Colonic mucosa (tissue), 4 donors: ENCODE measurements at regions not wholly inside any gene's neighbourhood (a gene's known extent, or its start where the extent isn't known, plus 50 kb on each side); places are given as distances from the start of the nearest gene placed in this dataset.

Experiments
- DNase-seq: peaks from one replicate; pipeline ENCODE4 v3.0.0-alpha.2; 2020
- H3K27ac ChIP-seq: fragments of 200-600 bp; one replicate; pipeline ENCODE4 v1.8.0; 2021
- H3K27me3 ChIP-seq: fragments of 200-600 bp; one replicate; pipeline ENCODE4 v1.8.0; 2021
- H3K36me3 ChIP-seq: fragments of 200-600 bp; one replicate; pipeline ENCODE4 v1.8.0; 2021
- H3K4me1 ChIP-seq: fragments of 200-600 bp; one replicate; pipeline ENCODE4 v1.8.0; 2021; ENCODE audit warnings: mild to moderate bottlenecking
- H3K4me3 ChIP-seq: fragments of 200-600 bp; one replicate; pipeline ENCODE4 v1.8.0; 2021
- H3K9ac ChIP-seq, 2 donors: one replicate each; pipeline ENCODE4 v1.7.0; 2013; ENCODE audit warnings: control low read depth in 2 of 2, low read depth in 2 of 2, low read length in 2 of 2
- H3K9me3 ChIP-seq: fragments of 200-600 bp; one replicate; pipeline ENCODE4 v1.8.0; 2021
- intact Hi-C: fragments of 100-400 bp; cut with DNase I; formaldehyde crosslinking; loops from one replicate; pipeline ENCODE4 v1.14.1; 2022
- TF ChIP-seq, protein P1 (sequence below): fragments of 200-600 bp; IDR thresholded peaks from one replicate; pipeline ENCODE4 v1.8.0; 2022; ENCODE audit warnings: antibody characterized with exemption, mild to moderate bottlenecking
- donor health status: healthy.
- donor health status: DM: no; HTN: no; CAD: no.
- donor health status: DM: no; HTN: no; CAD: no.

GRCh38 chr16:72536723-72537435, 364.9 kb upstream of the PMFBP1 start:
- Histone ChIP-seq H3K36me3 (no peaks in the 10 kb centered on the region), H3K27ac (no peak overlapping the region), H3K9ac (no peak overlapping the region), H3K4me3 (no peak overlapping the region), H3K4me1 (no peaks in the 10 kb centered on the region), H3K27me3 (no peaks in the 10 kb centered on the region), H3K9me3 (no peaks in the 10 kb centered on the region)
- no peak for DNase-seq
- TF ChIP-seq, protein P1, sequence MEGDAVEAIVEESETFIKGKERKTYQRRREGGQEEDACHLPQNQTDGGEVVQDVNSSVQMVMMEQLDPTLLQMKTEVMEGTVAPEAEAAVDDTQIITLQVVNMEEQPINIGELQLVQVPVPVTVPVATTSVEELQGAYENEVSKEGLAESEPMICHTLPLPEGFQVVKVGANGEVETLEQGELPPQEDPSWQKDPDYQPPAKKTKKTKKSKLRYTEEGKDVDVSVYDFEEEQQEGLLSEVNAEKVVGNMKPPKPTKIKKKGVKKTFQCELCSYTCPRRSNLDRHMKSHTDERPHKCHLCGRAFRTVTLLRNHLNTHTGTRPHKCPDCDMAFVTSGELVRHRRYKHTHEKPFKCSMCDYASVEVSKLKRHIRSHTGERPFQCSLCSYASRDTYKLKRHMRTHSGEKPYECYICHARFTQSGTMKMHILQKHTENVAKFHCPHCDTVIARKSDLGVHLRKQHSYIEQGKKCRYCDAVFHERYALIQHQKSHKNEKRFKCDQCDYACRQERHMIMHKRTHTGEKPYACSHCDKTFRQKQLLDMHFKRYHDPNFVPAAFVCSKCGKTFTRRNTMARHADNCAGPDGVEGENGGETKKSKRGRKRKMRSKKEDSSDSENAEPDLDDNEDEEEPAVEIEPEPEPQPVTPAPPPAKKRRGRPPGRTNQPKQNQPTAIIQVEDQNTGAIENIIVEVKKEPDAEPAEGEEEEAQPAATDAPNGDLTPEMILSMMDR: no peak
- intact Hi-C loops: no loop called here

DNA sequence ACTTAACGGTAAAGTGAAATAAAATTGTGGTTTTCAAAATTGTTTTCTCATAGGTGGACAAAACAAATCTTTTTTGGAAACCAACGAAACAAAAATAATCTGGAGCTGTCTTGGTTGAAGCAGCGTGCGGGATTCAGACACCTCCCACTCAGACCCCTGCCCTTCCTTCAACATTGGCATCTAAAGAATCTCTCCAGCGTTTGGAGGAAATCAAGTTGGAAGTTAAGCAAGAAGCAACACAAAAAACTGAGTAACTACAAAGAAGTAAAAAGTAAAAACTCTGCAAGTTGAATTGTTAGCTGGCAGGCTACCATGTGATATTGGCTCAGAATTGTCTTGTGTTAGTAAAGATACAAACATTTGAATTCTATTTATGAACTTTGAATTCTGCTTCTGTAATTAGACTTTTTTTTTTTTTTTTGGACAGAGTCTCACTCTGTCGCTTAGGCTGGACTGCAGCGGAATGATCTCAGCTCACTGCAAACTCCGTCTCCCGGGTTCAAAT, 361.0 kb upstream of the PMFBP1 start:
- Histone ChIP-seq H3K4me1 (no peaks in the 10 kb centered on the region), H3K4me3 (no peak overlapping the region), H3K9ac (no peak overlapping the region), H3K36me3 (no peaks in the 10 kb centered on the region), H3K27me3 (no peaks in the 10 kb centered on the region), H3K27ac (no peak overlapping the region), H3K9me3 (no peaks in the 10 kb centered on the region)
- intact Hi-C loops: no loop called here
- TF ChIP-seq, protein P1: no peak
- DNase-seq: no peak

- DNase-seq: no peak
- Histone ChIP-seq H3K36me3 (no peaks in the 10 kb centered on the region), H3K27me3 (no peaks in the 10 kb centered on the region), H3K4me1 (no peaks in the 10 kb centered on the region), H3K9me3 (no peaks in the 10 kb centered on the region), H3K9ac (no peak overlapping the region), H3K27ac (no peak overlapping the region), H3K4me3 (no peak overlapping the region)
- intact Hi-C loops: no loop called here
- TF ChIP-seq, protein P1: no peak
Observed at GRCh38 chr16:72530434-72530833, 358.5 kb upstream of the PMFBP1 start.

- DNase-seq: no peak
- Histone ChIP-seq H3K9ac (no peak overlapping the region), H3K27ac (no peak overlapping the region), H3K4me3 (no peak overlapping the region), H3K36me3 (no peaks in the 10 kb centered on the region), H3K27me3 (no peaks in the 10 kb centered on the region), H3K4me1 (no peaks in the 10 kb centered on the region), H3K9me3 (no peaks in the 10 kb centered on the region)
- intact Hi-C loops: no loop called here
- TF ChIP-seq, protein P1: no peak
Observed at GRCh38 chr16:72523087-72523486, 351.1 kb upstream of the PMFBP1 start.

GRCh38 chr16:72517154-72517553, 345.2 kb upstream of the PMFBP1 start:
- Histone ChIP-seq H3K9ac (no peak overlapping the region), H3K36me3 (no peaks in the 10 kb centered on the region), H3K27me3 (no peaks in the 10 kb centered on the region), H3K4me3 (no peak overlapping the region), H3K27ac (no peak overlapping the region), H3K9me3 (no peaks in the 10 kb centered on the region), H3K4me1 (no peaks in the 10 kb centered on the region)
- intact Hi-C loops: no loop called here
- no peak for DNase-seq
- TF ChIP-seq, protein P1: no peak
